ENCODE measurements at regions not wholly inside any gene's neighbourhood (a gene's known extent, or its start where the extent isn't known, plus 50 kb on each side); places are given as distances from the start of the nearest gene placed in this dataset.

DNA sequence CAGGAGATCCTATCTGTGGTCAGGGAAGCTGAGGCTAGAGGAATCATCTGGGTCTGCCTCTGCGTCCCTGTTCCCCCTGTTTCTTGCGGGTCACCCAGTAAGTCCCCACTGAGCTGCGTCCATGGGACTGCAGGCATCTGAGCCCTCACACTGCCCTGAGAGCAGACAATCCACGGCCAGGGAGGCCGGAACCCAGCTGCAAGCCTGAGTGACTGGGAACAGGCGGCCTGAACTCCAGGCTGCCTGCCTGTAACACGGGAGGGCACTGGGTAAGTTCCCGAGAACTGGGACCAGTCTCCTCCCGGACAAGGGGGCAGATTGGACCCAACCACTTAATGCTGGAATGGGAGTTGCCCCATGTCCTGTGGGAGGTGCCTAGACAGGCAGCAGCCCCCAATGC lies 727.4 kb downstream of the BRD1 start:
- DNase-seq (ENCODE audit: low spot score): no peak

DNA sequence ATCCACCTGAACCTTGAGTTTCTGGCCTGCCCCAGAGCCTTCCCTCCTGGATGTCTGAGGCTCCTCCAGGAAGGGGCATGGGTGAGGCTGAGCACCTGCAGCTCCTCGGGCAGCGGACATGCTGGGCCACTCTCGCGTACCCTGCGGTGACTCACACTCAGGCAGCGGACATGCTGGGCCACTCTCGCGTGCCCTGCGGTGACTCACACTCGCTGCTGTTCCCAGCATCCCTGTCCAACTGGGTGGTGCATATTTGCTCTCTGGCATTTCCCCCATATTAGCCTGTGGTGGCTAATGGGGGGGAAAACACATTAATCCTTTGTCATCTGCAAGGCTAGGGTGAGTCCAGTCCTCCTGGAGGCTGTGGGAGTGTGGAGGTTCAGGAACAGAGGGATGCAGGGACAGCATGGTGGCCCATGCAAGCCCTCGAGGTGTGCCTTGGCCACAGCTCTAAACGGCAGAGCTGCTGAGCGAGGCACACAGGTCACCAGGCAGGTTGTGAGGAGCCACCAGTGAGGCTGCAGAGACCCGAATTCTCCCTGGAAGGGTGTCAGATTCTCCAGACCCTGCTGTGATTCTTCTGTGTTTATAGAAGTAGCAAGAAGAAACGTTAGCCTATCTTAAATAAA lies 728.1 kb downstream of the BRD1 start:
- no peak for DNase-seq (ENCODE audit: low spot score)

DNA sequence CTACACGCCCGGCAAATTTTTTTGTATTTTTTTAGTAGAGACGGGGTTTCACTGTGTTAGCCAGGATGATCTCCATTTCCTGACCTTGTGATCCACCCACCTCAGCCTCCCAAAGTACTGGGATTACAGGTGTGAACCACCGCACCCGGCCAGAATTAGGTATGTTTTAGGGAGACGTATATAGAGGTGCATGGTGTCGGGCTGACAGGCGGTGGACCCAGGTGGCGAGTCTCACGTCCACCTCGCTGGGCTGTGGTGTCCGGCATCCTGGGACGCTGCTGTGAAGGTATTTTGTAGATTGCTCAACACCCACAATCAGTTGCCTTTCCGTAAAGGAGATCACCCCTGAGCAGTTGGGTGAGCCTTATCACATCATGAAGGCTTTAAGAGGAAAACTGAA lies 728.6 kb downstream of the BRD1 start:
- no peak for DNase-seq (ENCODE audit: low spot score)

DNA sequence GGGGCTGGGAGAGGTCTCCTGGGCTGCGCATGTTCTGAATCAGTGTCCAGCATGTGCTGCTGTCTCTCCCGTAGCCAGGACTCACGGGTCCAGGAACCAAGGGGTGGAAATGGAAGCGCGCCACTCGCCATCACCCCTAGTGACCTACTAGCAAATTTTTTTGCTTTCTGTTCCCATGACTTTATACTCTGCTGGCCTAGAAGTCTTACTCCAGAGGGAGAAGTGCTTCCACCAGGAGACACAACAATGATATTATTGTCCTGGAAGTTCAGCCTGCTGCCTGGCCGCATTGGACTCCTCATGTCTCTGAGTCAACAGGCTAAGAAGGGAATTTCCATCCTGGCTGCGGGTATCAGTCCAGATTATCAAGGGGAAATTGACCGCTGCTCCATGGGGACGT lies 729.7 kb downstream of the BRD1 start:
- no peak for DNase-seq (ENCODE audit: low spot score)

DNA sequence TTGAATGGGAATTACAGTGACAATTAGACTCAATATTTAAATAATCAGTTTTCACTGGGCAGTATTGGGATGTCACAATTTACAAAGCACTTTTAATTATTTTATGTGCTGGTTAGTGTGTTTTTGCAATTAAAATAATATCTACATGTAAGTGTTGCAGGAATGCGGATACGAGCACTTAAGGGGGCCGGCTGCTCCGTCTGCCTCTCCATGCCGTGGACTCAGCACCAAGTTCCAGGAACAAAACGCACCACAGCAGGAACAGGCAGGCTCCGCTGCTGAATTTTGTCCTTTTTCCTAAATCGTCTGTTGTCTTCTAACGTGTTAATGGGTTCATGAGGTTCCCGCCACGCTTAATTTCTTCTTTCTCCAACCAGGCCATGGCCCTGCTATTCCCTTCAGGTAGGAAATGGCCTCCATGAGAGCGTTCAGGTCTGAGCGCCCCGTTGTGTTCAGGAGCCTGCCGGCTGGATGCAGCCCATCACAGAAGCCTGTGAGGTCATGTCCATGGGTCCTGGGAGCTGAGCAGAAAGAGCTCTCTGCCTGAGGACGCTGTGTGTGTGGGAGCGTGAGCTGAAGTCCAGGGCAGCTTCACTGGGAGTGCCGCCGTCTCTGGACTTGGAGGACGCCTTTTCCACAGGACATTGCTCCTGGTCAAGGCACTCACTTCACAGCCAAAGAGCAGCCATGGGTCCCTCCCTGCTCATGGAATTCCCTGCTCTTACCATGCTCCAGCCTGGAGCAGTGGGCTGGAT lies 730.3 kb downstream of the BRD1 start:
- DNase-seq (ENCODE audit: low spot score): no peak

DNA sequence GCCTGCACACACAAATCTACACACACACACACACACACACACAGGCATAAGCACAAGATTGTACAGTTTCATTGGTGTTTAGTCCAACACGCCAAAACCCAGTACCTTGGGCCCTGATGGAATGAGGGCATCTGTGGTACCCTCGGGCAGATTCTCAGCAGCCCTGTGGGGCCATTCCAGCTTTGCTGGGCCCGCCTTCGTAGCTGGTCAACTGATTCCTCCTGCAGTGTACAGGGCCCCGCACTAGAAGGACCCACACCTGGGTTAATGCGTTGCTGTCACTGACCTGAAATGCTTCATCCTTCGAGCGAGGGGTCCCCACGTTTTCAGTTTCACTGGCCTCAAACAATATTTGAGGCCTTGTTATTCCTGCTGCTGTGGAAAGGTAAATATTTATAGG lies 731.2 kb downstream of the BRD1 start:
- DNase-seq (ENCODE audit: low spot score): no peak

DNA sequence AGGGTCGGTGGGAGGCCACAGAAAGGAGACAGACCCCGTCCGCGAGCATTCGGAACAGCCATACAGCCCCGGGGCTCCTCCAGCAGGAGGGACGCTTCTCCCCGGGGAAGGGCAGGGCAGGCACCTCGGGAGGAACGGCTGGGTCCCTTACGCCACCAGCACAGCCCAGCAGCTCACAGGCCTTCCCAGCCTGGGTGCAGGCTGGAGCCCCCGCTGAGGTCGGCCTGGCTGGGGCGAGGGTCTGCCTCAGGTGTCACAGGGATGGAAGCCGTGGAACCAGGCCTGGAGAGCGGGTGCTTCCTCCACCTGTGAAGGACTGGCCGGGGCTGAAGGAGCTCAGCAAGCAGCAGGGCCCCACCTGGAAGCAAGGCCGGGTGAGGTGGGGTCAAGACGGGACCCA lies 732.3 kb downstream of the BRD1 start:
- DNase-seq (ENCODE audit: low spot score): no peak

DNA sequence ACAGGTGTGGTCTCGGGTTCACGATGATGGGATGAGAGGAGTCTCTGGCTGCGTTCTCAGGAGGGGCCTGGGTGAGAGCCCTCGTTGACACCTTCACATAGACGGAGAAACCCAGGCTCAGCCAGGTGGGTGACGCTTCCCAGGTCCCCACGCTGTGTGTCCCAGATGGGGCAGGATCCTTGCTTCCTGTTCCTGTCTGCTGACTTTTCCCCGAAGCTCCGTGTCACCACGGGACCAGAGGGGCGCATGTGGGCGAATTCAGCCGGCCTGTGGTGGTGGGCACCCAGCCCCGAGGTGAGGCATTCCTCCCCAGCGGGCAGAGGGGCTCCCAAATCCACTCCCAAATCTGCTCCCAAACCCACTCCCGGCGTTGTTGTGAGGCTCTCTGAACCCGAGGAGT lies 732.8 kb downstream of the BRD1 start:
- no peak for DNase-seq (ENCODE audit: low spot score)

DNA sequence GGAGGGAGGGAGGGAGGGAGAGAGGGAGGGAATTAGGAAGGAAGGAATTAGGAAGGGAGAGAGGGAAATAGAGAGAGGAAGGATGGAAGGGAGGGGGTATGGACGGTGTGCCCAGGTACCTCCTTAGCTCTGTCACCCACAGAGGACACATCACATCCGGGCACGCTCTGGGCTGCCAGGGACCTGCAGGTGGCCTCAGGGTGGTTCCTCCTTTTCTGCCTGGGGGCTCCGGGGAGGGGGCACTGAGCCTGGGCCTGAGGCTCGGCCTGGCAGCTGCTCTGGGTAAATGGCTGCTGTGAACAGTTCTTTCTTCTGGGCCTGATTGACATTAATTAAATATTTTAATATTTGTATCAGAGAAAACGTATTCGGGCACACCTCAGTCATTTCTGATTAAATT lies 733.5 kb downstream of the BRD1 start:
- DNase-seq (ENCODE audit: low spot score): no peak

DNA sequence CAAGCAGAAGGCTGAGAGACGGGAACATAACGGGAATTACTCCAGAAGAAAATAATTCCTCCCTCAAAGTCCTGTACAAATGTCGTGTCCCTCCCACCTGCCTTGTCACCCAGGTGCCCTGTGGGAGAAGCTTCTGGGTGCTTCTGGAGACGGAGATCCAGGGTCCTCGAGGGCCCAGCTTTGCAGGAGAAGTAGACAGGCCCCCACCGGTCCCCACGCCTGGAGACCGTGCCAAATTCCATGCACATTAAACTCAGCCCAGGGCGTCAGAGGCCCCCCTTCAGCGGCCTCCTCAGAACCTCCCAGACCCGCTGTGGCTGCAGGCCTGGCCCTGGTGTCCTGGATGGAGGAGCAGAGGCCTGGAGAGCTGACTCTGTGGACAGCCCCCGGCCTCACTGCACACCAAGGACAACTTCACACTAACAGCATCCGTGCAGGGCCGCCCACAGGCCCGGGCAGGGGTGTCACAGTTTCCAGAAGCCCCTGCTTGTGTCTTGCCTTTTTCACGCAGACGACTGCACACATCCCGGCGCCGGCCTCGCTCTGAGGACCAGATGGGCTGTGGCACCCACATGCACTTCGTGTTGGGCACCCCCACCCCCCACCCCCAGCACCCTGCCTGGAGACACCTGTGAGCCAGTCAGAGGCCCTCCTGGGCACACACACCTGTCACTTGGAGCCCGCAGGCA lies 734.3 kb downstream of the BRD1 start:
- DNase-seq (ENCODE audit: low spot score): no peak

DNA sequence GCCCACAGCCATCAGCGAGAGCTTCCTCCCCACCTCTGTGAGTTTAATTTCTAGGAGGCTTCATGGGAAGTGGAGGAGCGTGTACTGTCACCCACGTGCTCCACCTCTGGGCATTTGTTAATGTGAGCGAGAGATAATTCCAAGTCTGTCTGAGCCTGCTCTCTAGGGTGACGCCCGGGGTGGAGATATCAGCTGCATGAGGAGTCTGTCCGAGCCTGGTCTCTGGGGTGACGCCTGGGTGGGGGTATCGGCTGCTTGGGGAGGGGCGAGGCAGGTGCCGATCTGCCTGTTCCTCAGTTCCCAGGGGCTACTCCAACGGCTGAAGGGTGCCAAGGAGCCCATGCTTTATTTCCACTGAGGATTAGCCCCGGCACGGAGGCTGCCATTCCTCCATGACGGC lies 735.0 kb downstream of the BRD1 start:
- no peak for DNase-seq (ENCODE audit: low spot score)

DNA sequence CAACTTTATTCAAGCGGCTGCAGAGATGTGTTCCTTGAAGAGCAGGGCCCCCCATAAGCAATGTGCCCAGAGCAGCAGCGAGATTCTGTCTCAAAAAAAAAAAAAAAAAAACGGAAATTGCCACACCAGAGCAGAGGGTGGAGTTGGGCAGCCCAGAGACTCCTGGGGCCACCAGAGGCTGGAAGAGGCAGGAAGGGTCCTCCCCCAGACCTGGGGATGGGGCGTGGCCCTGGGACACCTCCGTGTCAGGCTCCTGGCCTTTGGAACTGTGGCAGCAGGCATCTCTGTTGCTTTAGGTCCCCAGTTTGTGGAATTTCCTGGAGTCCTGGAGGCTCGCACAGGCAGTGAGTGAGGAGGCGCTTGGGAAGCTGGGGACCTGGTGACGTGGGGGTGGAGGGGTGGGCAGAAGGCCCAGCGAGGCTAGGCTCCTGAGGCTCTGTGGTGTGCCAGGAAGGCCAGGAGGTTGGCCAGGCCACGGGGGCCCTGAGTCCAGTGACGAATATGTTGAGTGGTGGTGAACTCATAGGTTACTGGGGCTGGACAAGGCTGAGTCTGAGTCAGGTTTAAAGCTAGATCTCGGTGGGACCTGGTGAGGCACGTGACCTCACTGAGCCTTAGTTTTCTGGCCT lies 735.6 kb downstream of the BRD1 start:
- no peak for DNase-seq (ENCODE audit: low spot score)

DNA sequence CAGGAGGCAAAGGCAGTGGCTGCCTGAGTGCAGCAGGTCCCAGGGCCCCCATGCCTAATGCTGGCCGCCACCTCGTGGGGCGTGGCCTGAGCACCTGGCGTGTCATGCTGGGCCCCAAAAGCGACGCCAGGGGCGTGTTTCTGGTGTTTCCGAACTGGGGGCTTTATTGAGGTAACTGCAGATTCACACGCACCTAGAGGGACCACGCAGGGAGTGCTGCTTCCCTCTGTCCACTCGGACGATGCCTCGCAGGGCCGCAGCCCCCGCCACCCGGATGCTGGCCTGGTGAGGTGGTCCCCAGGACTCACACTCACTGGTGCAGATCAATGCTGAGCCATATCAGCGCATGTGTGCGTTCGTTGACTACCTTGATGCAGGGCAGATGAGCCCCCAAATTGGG lies 736.2 kb downstream of the BRD1 start:
- DNase-seq (ENCODE audit: low spot score): no peak

DNA sequence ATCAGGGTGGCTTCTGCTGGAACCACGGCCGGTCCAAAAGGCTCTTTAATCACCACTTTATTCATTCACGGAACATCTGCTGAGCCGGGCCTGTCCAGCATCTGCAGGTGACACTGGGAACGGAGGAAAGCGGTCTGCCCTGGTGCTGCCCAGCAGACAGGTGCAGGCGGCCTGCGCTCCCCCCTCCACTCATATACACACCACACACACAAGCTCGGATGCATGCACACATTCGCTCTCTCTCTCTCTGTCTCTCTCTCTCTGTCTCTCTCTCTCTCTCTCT lies 736.9 kb downstream of the BRD1 start:
- DNase-seq (ENCODE audit: low spot score): no peak

DNA sequence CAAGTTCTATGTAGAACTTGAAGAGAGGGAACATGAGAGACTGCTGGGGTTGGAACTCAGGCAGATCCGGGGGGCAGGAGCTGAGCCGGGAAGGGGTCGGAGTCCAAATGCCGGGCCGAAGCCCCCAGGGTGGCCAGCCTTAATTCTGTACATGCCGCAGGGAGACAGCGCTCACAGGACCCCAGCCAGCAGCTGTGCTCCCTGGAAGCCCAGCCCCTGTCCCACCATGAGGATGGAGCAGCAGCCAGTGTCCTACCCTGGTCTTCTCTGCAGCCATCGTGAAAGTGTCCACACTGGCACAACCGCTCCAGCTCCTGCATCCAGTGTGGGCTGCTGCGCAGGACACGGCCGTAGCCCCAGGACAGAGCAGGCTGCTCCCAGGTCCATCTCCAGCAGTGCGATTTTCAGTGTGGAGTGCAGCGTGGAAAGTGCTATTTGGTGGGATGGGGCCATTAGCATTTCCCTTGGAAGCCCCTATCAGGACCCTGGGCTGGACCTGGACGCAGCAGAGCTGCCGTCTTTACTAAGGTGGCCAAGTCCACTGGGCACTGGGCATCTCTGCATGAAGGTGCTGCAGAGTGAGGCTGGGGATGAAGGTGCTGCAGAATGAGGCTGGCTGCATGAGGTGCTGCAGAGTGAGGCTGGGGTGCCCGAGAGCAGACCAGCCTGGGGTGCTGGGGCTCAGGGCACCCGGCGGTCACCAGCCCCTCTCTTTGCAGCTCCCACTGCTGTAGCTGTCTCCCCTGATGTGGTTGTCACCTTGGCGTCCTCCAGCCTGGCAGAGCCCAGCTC lies 737.4 kb downstream of the BRD1 start:
- no peak for DNase-seq (ENCODE audit: low spot score)

DNA sequence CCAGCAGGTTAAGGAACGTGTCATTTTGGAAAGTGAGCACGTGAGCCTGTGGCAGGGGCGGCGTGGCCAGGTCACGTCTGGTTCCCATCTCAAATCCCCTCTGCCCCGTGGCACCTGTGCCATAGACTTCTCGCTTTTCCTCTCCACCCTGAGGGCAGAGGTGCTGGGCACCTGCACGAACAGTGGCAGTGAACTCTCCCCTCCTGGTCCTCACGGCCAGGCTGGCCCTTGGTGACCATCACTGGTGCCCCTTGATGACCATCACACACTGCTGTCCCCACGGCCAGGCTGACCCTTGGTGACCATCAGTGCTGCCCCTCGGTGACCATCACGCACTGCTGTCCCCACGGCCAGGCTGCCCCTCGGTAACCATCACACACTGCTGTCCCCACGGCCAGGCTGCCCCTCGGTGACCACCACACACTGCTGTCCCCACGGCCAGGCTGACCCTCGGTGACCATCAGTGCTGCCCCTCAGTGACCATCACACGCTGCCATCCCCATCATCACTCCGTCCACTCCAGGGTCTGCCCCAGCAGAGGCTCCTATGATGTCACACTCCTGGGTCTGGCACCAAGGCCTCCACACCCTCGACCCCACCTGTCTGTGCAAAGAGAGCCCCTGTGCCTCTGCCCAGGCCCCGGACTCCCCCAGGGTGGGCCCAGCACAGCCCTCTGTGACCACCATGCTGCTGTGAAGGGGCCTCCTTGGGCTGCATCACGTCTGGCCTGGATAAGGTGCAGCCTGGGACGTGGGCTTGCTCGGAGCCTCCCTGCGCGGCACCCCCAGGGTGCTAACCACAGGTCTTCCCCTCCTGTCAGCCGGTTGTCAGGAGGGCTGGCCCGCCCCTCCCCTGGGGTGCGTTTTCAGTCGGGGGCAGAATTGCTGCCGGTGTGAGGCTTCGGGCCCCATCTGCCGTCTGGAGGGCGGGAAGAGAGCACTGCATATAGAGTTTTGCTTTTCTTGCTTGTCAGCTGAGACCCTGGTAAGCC lies 738.6 kb downstream of the BRD1 start:
- DNase-seq (ENCODE audit: low spot score): no peak

DNA sequence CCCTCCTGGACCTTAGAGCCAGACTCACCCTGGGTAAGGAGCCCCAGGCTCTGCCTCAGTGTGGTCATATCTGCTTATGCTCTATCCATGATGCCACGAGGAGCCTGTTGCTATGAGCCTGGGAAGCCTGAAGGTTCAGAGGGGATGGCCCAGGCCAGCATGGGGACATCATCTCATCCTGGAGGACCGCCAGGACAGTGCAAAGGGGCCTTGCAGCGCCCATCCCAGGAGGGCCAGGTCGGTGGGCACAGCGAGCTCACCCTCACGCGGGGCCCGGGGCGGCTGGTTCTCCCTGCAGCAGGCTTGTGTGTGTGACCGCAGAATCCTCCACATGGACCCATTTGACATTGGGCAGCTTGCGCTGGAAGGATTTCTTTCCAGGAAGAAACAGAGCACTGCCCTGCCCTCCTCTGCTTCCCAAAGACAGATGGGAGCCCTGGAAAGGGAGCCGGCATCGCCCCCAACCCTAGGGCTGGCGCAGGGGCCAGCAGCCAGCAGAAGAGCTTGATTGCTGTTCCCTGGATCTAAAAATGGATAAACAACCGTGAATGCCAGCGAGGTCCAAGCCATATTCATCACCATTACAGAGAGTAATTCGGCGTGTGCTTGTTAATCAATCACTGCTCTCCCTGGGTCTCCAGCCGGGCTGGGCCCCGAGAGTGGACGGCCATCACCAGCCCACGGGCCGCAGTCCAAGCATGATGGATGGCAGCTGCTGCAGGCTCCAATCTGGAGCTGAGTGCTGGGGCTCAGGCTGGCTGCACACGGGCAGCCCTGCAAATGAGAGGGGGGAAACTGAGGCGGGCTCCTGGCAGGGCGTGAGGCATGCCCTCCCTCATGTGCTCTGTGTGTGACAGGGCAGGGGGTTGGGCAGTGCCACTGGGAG lies 739.7 kb downstream of the BRD1 start:
- no peak for DNase-seq (ENCODE audit: low spot score)

DNA sequence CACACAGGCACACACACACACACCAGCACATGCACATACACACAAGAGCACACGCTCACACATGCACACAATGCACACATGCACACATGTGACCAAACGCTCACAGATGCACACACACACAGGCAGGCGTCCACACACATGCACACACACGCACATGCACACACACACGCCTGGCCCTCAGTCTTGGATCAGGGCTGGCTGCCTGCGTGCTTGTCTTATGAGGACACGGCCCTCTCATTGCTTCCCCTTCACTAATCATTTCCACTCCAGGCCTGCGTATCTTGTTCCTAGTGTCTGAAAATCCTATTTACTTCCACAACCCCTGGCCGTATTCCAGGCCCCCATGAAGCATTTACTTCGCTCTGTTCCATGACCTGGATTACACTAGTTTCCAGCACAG lies 740.5 kb downstream of the BRD1 start:
- peak; percentile 89 for DNase-seq (ENCODE audit: low spot score)

DNA sequence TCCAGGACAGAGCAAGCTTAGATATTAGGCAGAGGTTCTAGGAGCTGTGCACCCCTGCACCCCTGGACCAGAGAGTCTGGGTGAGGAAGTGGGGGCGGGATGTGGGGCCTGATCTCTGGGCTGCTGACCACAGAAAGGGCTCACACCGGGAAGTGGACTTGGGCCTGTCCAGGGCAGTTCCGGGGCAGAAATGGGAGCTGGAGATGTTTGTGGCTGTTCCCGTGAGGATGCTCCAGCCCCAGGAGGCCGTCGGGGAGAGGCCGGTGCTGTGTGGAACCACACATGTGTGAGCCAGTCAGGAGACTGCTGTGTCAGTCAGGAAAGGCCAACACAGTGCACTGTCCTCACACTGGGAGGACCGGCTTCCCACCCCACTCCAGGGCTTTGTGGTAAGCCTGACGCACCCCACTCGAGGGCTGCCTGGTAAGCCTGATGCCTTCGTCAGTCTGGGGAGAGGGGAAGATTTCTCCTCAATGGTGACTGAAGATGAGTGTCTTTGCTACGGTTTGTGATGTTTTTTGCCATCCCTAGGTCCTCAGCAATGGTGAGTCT lies 741.0 kb downstream of the BRD1 start:
- DNase-seq (ENCODE audit: low spot score): no peak

Data from umbilical cord (tissue), 1 donor.